Uterus (tissue), 2 donors: ENCODE measurements at regions not wholly inside any gene's neighbourhood (a gene's known extent, or its start where the extent isn't known, plus 50 kb on each side); places are given as distances from the start of the nearest gene placed in this dataset.

ENCODE experiments used
- POLR2A ChIP-seq, 2 donors: fragments of 450-650 bp; IDR thresholded peaks; one replicate each; pipeline ENCODE4 v1.6.1; 2016; ENCODE audit warnings: antibody characterized with exemption in 2 of 2, mild to moderate bottlenecking in 1 of 2, moderate library complexity in 1 of 2
- TF ChIP-seq, protein P1 (sequence below), 4 experiments: fragments of 200-600 bp in 2 of 4; fragments of 450-650 bp in 2 of 4; sonication (generic) in 2 of 4; IDR thresholded peaks; one replicate each; pipeline ENCODE4 v1.5.1; 2016 to 2019; ENCODE audit warnings: antibody characterized with exemption in 4 of 4, mild to moderate bottlenecking in 2 of 4, moderate library complexity in 1 of 4

GRCh38 chr5:117624201-117624600 is 1049.6 kb upstream of the SEMA6A start:
- TF ChIP-seq, protein P1, sequence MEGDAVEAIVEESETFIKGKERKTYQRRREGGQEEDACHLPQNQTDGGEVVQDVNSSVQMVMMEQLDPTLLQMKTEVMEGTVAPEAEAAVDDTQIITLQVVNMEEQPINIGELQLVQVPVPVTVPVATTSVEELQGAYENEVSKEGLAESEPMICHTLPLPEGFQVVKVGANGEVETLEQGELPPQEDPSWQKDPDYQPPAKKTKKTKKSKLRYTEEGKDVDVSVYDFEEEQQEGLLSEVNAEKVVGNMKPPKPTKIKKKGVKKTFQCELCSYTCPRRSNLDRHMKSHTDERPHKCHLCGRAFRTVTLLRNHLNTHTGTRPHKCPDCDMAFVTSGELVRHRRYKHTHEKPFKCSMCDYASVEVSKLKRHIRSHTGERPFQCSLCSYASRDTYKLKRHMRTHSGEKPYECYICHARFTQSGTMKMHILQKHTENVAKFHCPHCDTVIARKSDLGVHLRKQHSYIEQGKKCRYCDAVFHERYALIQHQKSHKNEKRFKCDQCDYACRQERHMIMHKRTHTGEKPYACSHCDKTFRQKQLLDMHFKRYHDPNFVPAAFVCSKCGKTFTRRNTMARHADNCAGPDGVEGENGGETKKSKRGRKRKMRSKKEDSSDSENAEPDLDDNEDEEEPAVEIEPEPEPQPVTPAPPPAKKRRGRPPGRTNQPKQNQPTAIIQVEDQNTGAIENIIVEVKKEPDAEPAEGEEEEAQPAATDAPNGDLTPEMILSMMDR (IDR thresholded peaks at IDR 0.05): no peak
- TF ChIP-seq POLR2A (IDR thresholded peaks at IDR 0.05): no peak
